Astrocyte (in vitro differentiated cells and primary cell): ENCODE measurements at regions not wholly inside any gene's neighbourhood (a gene's known extent, or its start where the extent isn't known, plus 50 kb on each side); places are given as distances from the start of the nearest gene placed in this dataset.

ENCODE experiments used
- CTCF ChIP-seq: IDR thresholded peaks from 2 replicates; pipeline ENCODE4 v1.5.1; 2011; ENCODE audit warnings: low read depth, mild to moderate bottlenecking, inconsistent platforms, low read length, moderate library complexity; ENCODE audit not compliant: insufficient read depth
- EZH2 ChIP-seq: IDR thresholded peaks from 2 replicates; pipeline ENCODE4 v1.6.1; 2012; ENCODE audit warnings: mild to moderate bottlenecking, low read length, inconsistent platforms; ENCODE audit not compliant: insufficient read depth

- TF ChIP-seq CTCF (no peak), EZH2 (no peak)
Measured at GRCh38 chr7:121519548-121520521, 123.7 kb upstream of the FAM3C start.
